ENCODE measurements at regions not wholly inside any gene's neighbourhood (a gene's known extent, or its start where the extent isn't known, plus 50 kb on each side); places are given as distances from the start of the nearest gene placed in this dataset.

DNA sequence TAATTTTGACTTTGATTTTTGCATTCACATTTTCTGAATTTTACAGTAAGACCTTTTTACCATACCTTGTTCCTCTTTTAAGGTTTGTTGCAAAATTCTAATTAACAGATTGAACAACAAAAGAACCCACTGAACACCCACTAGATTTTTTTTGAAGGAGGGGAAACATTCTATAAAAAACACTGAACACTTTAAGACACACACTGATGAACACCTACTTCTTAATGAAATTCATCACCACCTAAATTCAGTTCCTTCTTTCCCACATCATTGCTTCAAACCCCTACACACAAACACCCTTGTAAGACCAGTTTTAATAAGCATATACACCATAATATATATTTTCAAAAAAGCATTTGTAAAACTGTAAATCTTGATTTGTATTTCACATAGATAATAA is 559.0 kb upstream of the MEF2C start:
- DNase-seq, result no peak

DNA sequence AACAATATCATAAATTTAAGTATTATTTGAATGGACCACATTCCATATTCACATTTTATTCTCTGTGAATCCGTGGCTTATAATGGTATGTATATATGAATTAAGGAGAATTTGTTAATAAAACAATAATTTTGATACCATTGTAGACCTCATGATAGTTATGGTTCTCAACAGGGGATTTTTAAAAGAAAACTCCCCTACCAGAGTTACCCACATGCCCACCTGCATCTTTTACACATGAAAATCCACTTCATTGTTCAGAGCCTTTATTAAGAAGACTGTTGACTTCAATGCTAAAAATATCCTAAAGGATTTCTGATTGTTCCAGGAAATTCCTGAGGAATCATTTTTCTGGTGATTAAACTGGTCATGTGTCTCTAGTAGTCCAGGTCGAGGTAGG is 557.7 kb upstream of the MEF2C start:
- no peak for DNase-seq

DNA sequence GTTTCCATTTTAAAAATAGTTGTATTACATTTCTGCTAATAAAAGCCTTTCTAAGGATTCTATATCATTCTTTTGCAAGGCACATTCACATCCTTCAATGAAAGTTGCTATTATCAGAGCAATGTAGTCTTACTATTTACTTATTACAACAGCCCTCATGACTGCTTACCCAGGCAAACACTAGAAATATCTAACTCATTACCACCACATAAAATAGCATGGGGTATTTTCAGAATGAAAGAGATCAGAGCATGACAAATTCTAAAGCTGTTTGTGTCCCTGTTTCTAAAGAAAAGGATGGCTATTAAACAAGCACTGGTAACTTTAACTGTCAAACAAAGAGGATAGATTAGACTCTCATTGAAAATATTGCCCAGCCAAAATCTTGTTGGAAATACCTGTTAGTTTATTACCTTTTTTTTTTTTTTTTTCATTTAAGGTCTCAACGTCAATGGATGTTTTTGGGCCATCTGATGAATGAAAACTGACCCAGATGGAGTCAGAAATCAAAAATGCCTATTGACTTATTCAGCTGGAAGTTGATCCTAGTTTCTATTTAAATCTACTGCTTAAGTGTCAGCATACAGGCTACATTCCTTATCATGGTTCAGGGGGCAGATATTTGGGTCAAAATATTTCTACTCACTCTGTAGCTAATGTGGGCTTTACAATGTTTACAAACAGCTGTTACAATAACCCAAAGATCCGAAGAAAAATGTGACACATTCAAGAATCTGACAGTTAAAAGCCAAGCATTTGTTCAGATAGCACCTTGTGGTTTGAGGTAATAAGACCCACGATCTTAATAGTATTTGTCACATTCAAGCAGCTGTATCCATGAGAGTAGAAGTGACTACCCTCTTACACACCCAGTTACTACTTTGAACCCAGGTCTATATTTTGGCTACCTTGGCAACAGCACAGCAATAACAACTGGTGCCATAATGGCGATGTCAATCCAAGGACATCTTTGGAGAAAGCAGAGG is 554.8 kb upstream of the MEF2C start:
- peak in 1 of 2 experiments; percentile 16 for DNase-seq

DNA sequence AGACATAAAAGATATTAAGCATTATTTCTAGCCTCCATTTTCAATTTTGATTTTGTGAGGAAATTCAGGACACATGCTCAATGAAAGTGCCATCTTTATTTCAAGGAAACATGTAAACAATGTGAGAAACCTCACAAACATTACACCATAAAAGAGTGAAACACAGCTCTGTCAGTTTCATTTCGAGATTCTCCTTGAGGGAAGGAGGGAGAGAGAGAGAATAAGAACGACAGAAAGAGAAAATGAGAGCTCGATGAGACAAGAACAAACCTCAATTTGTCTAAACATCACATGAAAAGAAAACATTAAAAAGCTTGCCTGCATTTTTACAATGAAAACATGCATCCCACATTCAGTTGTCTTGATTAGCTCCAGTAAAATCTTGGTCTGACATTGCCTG is 553.5 kb upstream of the MEF2C start:
- no peak for DNase-seq

DNA sequence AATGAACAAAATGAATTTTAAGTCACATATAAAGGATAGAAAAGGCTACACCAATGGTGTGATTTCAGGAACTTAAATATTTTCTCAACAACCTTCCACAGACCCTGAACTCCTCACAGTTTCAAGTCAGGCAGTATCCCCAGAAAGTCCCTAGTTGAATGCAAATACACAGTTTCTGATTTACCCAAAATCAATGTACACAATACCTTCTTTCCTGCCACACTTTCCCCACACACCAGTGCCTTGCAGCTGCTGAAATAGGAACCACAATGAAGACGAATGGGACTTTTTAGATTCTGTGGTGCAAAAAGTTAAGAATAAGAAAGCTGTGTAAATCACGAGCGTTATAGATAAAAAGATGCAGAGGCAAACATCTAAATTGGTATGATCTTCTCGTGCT is 552.4 kb upstream of the MEF2C start:
- DNase-seq, result no peak

DNA sequence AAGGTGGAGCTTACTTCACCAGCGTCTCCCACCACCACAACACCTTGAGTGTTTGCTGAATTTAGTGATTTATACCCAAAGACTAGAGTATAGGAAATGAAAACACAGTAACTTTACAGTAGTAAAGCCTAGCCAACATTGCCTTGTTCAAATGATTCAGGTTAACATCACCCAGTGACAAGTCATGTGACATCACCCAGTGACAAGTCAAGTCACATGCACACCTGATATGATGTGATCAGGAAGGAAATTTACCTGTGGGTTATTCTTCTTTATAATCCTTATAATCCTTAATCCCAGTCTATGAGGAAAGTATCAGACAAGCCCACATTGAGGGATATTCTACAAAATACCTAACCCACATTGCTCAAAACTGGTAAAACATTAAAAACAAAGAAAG is 545.6 kb upstream of the MEF2C start:
- no peak for DNase-seq

DNA sequence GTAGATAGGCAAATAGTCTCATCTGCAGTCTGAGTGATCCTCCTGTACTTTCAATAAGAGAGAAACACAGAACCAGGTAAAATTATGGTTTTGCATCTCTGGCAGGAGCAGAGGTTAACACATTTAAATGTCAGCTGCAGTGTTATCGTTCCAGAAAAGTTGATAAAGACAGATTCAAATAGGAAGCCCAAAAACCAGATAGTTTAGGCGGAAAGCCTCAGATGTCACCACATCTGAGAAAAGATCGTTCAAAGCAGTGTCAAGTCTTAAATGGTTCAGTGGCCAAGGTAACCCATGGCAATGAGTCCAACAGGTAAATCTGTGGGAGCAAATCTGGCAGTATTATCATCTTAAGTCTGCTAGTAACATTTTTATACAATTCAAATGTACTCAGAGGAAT is 542.1 kb upstream of the MEF2C start:
- DNase-seq, result no peak

DNA sequence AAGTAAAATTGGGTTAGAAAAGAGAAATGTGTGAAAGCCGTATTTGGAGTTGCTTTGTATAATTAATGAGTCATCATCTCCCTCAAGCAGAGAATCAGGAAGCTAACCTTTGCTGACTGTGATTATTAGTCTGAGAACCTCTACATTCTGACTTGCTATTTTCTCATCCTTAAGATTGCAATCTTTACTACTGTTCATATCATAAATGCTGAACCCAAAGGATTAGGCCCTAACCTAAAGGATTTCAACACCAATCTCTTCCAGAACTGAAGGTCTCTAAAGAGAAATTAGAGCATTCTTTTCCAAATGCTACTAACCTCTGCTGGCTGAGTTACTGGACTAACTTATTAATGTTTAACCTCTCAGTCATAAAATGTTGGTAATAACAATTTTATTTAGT is 538.1 kb upstream of the MEF2C start:
- DNase-seq, result no peak

DNA sequence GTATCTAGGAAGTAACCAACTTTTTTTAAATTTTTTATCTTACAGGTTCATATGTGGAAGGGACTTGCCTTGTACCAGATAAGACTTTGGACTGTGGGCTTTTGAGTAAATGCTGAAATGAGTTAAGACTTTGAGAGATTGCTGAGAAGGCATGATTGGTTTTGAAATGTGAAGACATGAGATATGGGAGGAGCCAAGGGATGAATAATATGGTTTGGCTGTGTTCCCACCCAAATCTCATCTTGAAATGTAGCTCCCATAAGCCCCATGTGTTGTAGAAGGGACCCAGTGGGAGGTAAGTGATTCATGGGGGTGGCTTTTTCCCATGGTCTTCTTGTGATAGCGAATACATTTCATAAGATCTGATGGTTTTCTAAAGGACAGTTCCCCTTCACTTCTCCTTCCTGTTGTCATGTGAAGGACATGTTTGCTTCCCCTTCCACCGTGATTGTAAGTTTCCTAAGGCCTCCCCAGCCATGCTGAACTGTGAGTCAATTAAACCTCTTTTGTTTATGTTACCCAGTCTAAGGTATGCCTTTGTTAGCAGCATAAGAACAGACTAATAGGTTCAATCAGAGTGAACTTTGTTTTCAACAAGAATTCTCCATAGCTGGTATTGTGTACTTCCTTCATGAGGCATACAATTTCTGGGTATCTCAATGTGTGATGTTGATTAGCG is 535.6 kb upstream of the MEF2C start:
- DNase-seq, result no peak

DNA sequence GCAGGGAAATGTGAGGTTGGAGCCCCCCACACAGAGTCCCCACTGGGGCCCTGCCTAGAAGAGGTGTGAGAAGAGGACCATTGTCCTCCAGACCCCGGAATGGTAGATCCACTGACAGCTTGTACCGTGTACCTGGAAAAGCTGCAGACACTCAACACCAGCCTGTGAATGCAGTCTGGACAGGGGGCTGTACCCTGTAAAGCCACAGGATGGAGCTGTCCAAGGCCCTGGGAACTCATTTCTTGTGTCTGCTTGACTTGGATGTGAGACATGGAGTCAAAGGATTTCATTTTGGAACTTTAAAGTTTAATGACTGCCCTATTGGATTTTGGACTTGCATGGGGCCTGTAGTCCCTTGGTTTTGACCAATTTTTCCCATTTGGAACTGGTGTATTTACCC is 535.0 kb upstream of the MEF2C start:
- no peak for DNase-seq

DNA sequence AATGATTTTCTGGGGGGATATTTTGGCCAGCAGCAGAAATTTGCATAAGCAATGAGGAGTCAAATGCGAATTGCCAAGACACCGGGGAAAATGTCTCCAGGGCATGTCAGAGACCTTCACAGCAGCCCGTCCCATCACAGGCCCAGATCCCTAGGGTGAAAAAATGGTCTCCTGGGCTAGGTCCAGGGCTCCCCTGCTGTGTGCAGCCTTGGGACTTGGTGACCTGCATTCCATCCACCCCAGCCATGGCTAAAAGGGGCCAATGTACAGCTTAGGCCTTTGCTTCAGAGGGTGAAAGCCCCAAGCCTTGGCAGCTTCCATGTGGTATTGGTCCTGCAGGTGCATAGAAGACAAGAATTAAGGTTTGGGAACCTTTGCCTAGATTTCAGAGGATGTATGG is 534.5 kb upstream of the MEF2C start:
- no peak for DNase-seq

DNA sequence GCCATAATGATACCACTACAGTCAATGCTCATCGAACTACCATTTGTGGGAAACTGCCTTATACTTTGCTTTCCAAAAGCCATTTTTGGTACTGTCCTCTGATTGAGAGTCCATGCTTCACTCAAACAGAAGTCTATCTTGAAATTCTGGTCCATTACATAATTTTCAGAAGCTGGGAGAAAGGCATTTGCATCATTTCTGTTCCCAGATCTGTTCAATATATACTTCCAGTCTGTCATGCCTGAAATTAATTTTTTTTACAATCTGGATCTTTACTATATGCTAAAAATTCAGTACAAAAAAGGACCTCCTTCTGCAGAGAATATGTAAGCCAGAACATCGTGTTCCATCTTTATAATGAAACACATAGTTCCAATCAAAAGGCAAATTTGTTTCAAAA is 528.9 kb upstream of the MEF2C start:
- no peak for DNase-seq

DNA sequence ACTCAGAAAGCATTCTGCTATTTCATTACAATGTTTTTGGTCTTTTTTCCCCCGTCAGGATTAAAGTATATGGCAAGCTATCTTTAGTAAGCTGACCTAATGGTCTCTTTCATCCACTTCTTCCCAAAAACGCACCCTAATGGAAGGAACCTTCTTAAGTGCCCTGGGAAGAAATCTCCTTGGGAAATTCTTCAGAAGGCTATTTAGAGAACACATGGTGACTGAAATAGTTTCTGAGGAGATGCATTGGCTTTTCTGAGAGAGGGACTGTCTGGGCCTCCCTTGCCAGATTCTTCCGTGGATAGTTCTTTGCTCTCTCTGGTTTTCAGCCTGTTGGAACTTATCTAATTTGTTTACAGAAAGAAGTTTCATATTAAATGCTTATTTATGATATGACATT is 524.1 kb upstream of the MEF2C start:
- DNase-seq, result no peak

DNA sequence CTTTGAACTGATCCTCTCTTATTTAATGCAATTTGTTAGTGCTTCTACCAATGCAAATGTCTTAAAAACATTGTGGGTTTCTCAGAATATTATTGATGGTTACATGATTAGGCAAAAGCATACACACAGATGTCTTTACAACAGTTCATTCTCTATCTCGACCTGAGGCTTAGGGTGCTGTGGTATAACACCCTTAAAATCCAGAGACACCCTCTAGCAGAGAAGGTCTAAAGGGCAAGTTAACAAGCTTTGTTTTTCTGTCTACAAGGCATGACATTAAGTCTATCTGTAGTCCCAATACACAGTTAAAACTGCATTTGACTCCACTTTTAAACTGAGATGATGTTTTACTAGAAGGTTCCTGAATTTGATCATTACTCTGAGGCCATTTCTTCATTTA is 518.7 kb upstream of the MEF2C start:
- no peak for DNase-seq

DNA sequence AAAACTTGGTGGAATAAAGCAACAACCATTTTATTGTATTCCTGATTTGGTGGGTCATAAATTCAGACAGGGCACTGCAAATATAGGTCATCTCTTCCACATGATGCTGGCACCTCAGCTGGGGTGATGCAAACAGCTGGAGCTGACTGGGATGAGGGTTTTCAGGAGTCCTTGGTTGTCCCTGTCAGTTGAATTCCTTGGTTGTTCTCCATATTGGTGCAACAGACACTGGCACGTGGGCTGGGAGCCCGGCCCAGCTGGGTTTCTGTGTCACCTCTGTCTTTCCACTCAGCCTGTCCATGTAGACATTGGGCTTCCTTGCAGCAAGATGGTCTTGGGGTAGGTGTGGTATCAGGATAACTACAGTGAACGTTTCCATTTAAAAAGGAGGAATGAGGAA is 518.0 kb upstream of the MEF2C start:
- DNase-seq, result no peak

DNA sequence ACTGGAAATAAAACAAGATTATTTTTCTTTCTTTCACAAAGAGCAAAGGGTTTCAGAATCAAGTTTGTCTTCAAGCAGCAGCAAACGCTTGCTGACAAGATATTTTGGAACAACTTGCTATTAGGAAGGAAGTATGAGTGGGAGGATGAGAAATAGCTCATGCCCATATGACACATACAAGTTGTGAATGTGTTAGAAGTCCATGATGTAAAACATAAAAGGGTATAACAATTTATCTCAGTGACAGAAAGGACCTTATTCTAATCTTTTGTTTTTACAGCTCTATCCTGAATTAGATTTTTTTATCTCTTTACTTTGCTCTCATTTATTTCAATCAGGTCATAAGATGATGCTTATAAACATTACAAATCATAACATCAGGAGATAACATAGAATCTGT is 516.6 kb upstream of the MEF2C start:
- DNase-seq, result no peak

DNA sequence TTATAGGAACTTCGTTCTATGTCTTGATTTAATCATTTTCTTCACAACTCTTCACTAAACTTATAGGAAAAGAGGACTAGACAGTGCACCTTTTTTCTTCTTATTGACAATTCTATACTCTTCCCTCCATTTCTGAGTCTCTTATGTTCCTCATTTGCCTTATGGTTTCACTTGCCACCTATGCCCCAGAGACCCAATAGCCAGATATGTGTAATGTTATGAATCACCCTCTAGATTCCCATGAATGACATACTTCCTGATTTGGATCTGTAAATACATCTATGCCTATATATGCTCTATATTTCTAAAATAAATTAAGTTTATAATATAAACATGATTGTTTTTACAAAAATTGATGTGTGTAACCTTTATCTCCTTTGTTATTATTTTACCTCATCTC is 514.1 kb upstream of the MEF2C start:
- DNase-seq, result no peak

DNA sequence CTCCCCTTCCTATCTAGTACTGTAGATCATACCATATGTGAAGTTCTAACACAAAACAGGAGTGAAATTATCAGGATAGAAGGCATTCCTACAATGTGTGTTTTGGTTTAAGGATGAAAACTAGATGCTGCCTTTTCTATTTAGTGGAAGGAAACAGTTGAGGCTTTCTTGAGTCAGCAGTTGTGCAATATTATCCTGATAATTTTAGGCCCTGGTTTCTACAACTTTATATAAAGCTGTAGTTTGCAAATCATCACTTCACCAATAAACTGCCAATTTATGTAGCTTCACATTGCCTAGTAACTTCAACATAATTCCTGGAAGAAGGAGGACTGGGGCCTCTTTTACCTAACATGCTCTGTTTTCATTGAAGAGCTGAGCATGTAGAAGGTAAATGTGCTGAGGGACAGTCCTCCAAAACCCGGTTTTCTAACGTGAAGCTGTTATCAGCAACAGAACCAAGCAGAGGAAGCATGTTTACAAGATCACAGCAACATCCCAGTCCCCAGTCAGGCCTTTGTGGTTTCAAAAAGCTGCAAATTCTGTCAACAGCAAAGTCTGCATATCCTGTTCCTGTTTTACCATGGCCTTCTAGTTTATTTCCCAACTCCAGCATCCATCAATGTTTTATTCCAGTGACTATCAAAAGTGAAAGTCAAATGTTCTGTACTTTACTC is 513.4 kb upstream of the MEF2C start:
- DNase-seq, result no peak

DNA sequence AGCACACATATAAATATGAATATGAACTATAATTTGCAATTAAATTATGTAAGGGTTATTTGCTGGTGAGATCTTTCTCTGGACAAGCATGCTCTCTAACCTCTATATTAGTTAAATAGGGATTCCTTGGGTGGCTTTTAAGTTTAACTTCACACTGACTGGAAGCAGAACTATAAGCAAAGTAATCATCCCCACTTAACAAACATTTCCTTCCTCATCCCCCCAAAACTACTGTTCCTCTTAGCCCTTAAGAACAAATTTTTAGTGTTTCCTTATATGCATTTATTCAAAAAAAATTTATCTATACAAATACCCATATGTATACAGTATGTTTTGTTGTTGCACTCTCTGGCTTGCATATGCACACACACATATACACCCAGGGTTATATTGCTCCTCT is 512.1 kb upstream of the MEF2C start:
- no peak for DNase-seq

DNA sequence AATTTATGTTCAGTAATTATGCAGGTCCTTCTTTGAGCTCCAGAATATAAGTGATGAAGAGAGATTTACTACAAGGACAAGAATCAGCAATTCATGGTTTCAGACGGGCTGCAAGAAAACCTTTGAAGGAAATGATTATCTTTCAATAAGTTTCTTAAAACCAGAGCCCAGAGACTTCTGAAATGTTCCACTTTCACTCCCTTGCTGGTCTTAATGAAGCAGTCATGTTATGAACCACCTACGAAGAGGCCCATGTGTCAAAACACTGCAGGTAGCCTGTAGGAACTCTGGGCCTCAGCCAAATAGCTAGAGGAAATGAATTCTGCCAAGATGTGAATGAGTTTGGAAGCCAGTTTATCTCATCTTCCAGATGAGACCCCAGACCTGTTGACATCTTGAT is 505.9 kb upstream of the MEF2C start:
- no peak for DNase-seq

DNA sequence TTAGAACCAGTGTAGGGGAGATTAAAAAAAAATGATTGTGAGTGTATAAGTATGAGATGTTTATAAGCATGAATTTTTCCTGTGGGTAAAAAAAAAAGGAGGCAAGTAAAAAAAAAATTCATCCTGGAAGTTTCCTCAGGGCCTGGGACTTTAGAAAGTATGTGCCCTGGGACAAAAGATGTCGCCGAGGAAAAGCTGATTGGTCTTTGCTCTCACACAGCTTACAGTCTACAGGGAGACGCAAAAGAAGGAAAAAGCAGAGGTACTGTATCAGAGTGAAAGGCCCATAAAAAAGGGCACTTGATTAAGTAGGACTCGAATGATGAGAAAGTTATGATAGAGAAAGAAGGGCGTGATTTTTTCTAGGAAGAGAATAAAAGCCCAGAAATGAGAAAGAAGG is 501.4 kb upstream of the MEF2C start:
- DNase-seq, result no peak

DNA sequence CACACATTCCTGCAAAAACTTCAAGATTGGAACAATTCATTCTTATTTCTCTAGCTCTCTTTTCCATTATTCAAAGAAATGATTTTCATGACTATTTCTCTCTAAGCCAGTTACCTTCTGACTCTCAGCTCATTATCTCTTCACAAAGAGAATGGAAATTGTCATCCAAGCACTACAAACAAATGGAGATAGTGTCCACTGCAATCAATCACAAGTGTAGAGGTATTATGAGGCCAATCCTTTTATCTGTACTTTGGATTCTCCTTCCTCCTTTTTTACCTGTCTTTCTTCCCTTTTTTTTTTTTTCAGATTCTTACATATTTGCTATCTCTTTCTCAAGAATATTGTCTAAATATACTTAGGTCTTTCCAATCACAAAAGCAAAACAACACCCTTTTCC is 497.7 kb upstream of the MEF2C start:
- no peak for DNase-seq

DNA sequence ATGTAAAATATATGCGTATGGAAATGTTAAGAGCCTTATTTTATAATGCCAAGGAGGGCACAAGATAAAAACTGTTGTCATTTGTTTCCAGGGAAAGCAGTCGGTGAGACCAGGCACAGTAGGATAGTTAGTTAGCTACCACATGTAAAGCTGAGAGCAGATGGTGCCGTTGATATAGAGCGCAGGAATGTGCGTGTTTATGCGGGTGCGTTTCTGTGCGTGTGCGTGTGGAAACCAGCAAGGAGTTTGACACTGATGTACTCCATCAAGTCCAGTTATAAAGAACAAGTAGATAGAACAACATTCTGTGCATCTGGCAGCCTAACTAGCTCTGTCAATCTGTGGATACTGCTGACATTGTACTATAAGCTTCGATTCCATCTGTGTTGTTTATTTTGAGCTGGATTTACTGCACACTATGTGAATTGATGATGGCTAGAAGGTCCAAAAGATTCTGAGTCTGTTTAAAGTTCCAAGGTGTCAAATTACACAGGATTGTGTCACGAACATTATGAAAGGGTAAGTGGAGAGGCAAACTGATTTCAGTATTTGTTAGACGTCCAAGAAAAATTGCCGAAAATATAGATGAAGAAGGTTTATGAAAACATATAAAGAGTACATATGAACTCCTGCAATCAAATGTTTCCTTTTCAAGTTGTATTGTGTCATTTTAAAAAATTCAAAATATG is 494.9 kb upstream of the MEF2C start:
- DNase-seq, result no peak
